HCT116 (cell line): ENCODE measurements at regions not wholly inside any gene's neighbourhood (a gene's known extent, or its start where the extent isn't known, plus 50 kb on each side); places are given as distances from the start of the nearest gene placed in this dataset.

Experiments used
- ATAC-seq: fragments of 200-7000 bp; cut with Tn5 transposase; 2 replicates; pipeline ENCODE4 v1.9.1; 2020; ENCODE audit warnings: mild to moderate bottlenecking, moderate library complexity
- BruUV-seq: library from RNA; stranded (reverse); fragments of 400-500 nt; replicated peaks from 2 replicates; lab custom pipeline; 2021; lab: Mats Ljungman, UMichigan
- CTCF ChIA-PET: fragments of 300-600 bp; sonication (Branson Sonifier 250); formaldehyde crosslinking; loops from one replicate; lab custom pipeline; 2021; ENCODE audit warnings: antibody characterized with exemption; lab: Charles Lee
- POLR2A ChIA-PET: fragments of 300-600, 350-600 bp; sonication (Branson Sonifier 250); formaldehyde crosslinking; loops from one replicate; lab custom pipeline; 2021; ENCODE audit warnings: antibody characterized with exemption; lab: Charles Lee
- RAD21 ChIA-PET, 2 experiments: fragments of 300-600 bp; sonication (Branson Sonifier 250); formaldehyde crosslinking; loops; one replicate each; lab custom pipeline; 2023; ENCODE audit warnings: low total read pairs in 2 of 2; ENCODE audit not compliant: uncharacterized antibody in 2 of 2, unreplicated experiment in 2 of 2, low non-redundant PET in 1 of 2; lab: Charles Lee
- DNase-seq: peaks from one replicate; pipeline ENCODE4 v3.0.0-alpha.2; 2010; ENCODE audit warnings: low read depth, low spot score
- H2AFZ ChIP-seq: fragments of 200-600 bp; shearing (Covaris generic), sonication (generic); 2 replicates; pipeline ENCODE4 v1.6.1; 2017; ENCODE audit warnings: low read depth, mixed run types, mixed read lengths, antibody characterized with exemption, low read length; ENCODE audit not compliant: poor library complexity, severe bottlenecking
- H3K27ac ChIP-seq: 2 replicates; pipeline ENCODE4 v1.5.1; 2012; ENCODE audit warnings: low read depth, low read length
- H3K27me3 ChIP-seq: fragments of 200-600 bp; sonication (generic); 2 replicates; pipeline ENCODE4 v1.6.1; 2016; ENCODE audit warnings: mixed run types, low read length, mixed read lengths; ENCODE audit not compliant: insufficient read depth
- H3K36me3 ChIP-seq, 2 experiments: fragments of 200-500 bp in 1 of 2; fragments of 200-600 bp in 1 of 2; sonication (Bioruptor generic) in 1 of 2; sonication (generic) in 1 of 2; 2 replicates each; pipeline versions ENCODE4 v1.5.1 to v1.6.1; 2014 to 2016; ENCODE audit warnings: low read length in 2 of 2, inconsistent platforms in 1 of 2, mixed read lengths in 1 of 2, mixed run types in 1 of 2; ENCODE audit not compliant: insufficient read depth in 2 of 2, control insufficient read depth in 1 of 2
- H3K4me1 ChIP-seq, 2 experiments: fragments of 200-600 bp in 1 of 2; sonication (generic) in 1 of 2; 2 replicates each; pipeline versions ENCODE4 v1.5.1 to v1.6.1; 2012 to 2017; ENCODE audit warnings: low read length in 2 of 2, inconsistent platforms in 1 of 2, mild to moderate bottlenecking in 1 of 2, mixed read lengths in 1 of 2, mixed run types in 1 of 2, moderate library complexity in 1 of 2; ENCODE audit not compliant: insufficient read depth in 2 of 2, control insufficient read depth in 1 of 2
- H3K4me2 ChIP-seq: fragments of 200-600 bp; sonication (generic); 2 replicates; pipeline ENCODE4 v1.6.1; 2017; ENCODE audit warnings: mixed run types, low read length, mixed read lengths
- H3K4me3 ChIP-seq, 2 experiments: fragments of 200-600 bp in 1 of 2; sonication (generic) in 1 of 2; replicated peaks in 1 of 2; 2 replicates each; pipeline ENCODE4 v1.5.1; 2011 to 2016; ENCODE audit warnings: low read length in 2 of 2, control low read depth in 1 of 2, low read depth in 1 of 2, mild to moderate bottlenecking in 1 of 2, mixed read lengths in 1 of 2, mixed run types in 1 of 2
- H3K79me2 ChIP-seq: fragments of 200-600 bp; sonication (generic); 2 replicates; pipeline ENCODE4 v1.6.1; 2017; ENCODE audit warnings: mild to moderate bottlenecking, mixed run types, low read length, moderate library complexity, mixed read lengths; ENCODE audit not compliant: insufficient read depth
- H3K9ac ChIP-seq: fragments of 200-600 bp; sonication (generic); 2 replicates; pipeline ENCODE4 v1.6.1; 2016; ENCODE audit warnings: low read length, mixed read lengths
- H3K9me2 ChIP-seq: fragments of 200-600 bp; sonication (generic), shearing (Covaris generic); 2 replicates; pipeline ENCODE4 v1.6.1; 2017; ENCODE audit warnings: mixed run types, mild to moderate bottlenecking, moderate library complexity; ENCODE audit not compliant: insufficient read depth
- H3K9me3 ChIP-seq, 2 experiments: fragments of 200-500 bp in 1 of 2; fragments of 200-600 bp in 1 of 2; sonication (Bioruptor generic) in 1 of 2; sonication (generic) in 1 of 2; 2 replicates each; pipeline ENCODE4 v1.6.1; 2014 to 2017; ENCODE audit warnings: low read length in 2 of 2, mixed read lengths in 2 of 2, inconsistent platforms in 1 of 2, low read depth in 1 of 2, mild to moderate bottlenecking in 1 of 2, mixed run types in 1 of 2, moderate library complexity in 1 of 2; ENCODE audit not compliant: control insufficient read depth in 1 of 2, insufficient read depth in 1 of 2
- H4K20me1 ChIP-seq: fragments of 200-600 bp; sonication (generic), shearing (Covaris generic); 2 replicates; pipeline ENCODE4 v1.6.1; 2017; ENCODE audit warnings: mixed run types, mild to moderate bottlenecking, moderate library complexity; ENCODE audit not compliant: insufficient read depth
- CBX3 ChIP-seq: IDR thresholded peaks from 2 replicates; pipeline ENCODE4 v1.6.1; 2012; ENCODE audit warnings: low read depth
- EGR1 ChIP-seq: IDR thresholded peaks from 2 replicates; pipeline ENCODE4 v1.6.1; 2012; ENCODE audit warnings: low read depth
- ELF1 ChIP-seq: IDR thresholded peaks from 2 replicates; pipeline ENCODE4 v1.6.1; 2012; ENCODE audit warnings: low read depth, borderline replicate concordance
- EZH2 ChIP-seq: fragments of 200-600 bp; sonication (generic); IDR thresholded peaks from 2 replicates; pipeline ENCODE4 v1.6.1; 2017; ENCODE audit warnings: antibody characterized with exemption, mixed run types
- FOSL1 ChIP-seq: IDR thresholded peaks from 2 replicates; pipeline ENCODE4 v1.6.1; 2012; ENCODE audit warnings: low read depth
- JUND ChIP-seq: IDR thresholded peaks from 2 replicates; pipeline ENCODE4 v1.6.1; 2012
- POLR2A ChIP-seq: IDR thresholded peaks from 2 replicates; pipeline ENCODE4 v1.7.0; 2011; ENCODE audit warnings: borderline replicate concordance; ENCODE audit not compliant: insufficient read depth, insufficient read length; ENCODE audit errors: extremely low read depth
- SIN3A ChIP-seq: IDR thresholded peaks from 2 replicates; pipeline ENCODE4 v1.6.1; 2012; ENCODE audit warnings: low read depth
- SP1 ChIP-seq: IDR thresholded peaks from 2 replicates; pipeline ENCODE4 v1.6.1; 2012; ENCODE audit warnings: low read depth
- SRF ChIP-seq: IDR thresholded peaks from 2 replicates; pipeline ENCODE4 v1.6.1; 2012; ENCODE audit warnings: low read depth
- TCF7L2 ChIP-seq: IDR thresholded peaks from 2 replicates; pipeline ENCODE4 v1.7.0; 2011; ENCODE audit warnings: borderline replicate concordance, inconsistent platforms; ENCODE audit not compliant: insufficient read depth, insufficient read length; ENCODE audit errors: extremely low read depth
- ZBTB33 ChIP-seq: IDR thresholded peaks from 2 replicates; pipeline ENCODE4 v1.6.1; 2011; ENCODE audit warnings: mild to moderate bottlenecking, low read length, moderate library complexity; ENCODE audit not compliant: insufficient replicate concordance; ENCODE audit errors: extremely low read depth
- ZNF274 ChIP-seq: fragments of 200-500 bp; sonication (Bioruptor generic); IDR thresholded peaks from 2 replicates; pipeline ENCODE4 v1.6.1; 2014; ENCODE audit warnings: mild to moderate bottlenecking, low read depth, low read length, inconsistent platforms
- intact Hi-C: fragments of 100-400 bp; cut with micrococcal nuclease; formaldehyde crosslinking; loops from 2 replicates; pipeline ENCODE4 v1.10.0; 2022

DNA sequence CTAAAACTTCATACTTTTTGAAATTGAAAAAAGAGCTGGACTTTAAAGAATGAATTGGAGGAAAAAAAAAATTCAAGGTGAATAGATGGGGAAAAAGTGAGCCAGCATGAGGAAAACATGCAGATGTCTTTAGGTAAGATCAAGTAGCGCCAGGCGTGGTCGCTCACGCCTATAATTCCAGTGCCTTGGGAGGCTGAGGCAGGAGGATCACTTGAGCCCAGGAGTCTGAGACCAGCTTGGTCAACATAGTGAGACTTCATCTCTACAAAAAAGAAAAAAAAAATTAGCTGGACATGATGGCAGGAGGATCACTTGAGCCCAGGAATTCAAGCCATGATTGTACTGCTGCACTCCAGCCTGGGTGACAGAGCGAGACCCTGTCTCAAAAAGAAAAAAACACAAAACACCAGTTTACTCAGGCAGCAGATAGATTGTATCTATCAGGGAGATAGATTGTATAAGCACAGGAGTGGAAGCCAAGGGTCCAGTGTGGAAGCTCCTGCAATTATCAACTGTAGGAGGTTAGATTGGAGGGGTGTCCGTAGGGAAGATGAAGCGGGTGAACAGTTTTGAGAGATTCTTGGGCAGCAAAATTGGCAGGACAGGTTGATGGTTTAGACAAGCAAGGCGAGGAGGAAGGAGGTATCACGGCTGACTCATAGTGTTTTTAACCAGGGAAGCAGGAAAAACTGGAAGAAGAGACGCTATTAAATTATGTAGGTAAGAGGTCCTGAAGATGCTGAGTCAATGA, 97.6 kb upstream of the ZNF217 start:
- peak; percentile 18 for DNase-seq
- CTCF ChIA-PET: interaction anchor here (1.2 kb wide), 1 partner anchor 249 kb away, joined by 3 read pairs; no protein-coding TSS in a partner anchor
- intact Hi-C loops: no loop called here
- Histone ChIP-seq H3K4me1 (peaks cover 8 to 19% of the 10 kb centered on the region in 2 experiments; a peak in 3 of 4 replicates), H3K79me2 (no peaks in the 10 kb centered on the region), H3K9ac (no peak overlapping the region), H3K9me3 (no peaks in the 10 kb centered on the region), H3K4me3 (peak overlapping the region in 1 of 2 experiments; percentile 26; a peak in 2 of 4 replicates), H3K36me3 (no peaks in the 10 kb centered on the region), H3K27me3 (no peaks in the 10 kb centered on the region), H2AFZ (peak overlapping the region; percentile 91), H3K27ac (no peak overlapping the region), H4K20me1 (no peaks in the 10 kb centered on the region), H3K4me2 (peak overlapping the region; percentile 63), H3K9me2 (no peaks in the 10 kb centered on the region)
- no TSS peak for BruUV-seq
- peak; percentile 63 for ATAC-seq
- TF ChIP-seq ELF1: no peak
- TF ChIP-seq JUND: peak; percentile 46
- no peak for TF ChIP-seq EGR1
- TF ChIP-seq ZNF274: no peak
- TF ChIP-seq ZBTB33: no peak
- no peak for TF ChIP-seq EZH2
- peak; percentile 26; the same call in 1 of the 2 replicates for TF ChIP-seq SIN3A
- TF ChIP-seq SP1: peak; percentile 67; the same call in 1 of the 2 replicates
- no peak for TF ChIP-seq TCF7L2
- peak; percentile 49 for TF ChIP-seq FOSL1
- TF ChIP-seq POLR2A: no peak
- TF ChIP-seq SRF: no peak
- peak; percentile 61; the same call in 1 of the 2 replicates for TF ChIP-seq CBX3
- POLR2A ChIA-PET: no interaction called here
- RAD21 ChIA-PET: no interaction called here
